SU-DHL-6 (cell line): ENCODE measurements at regions not wholly inside any gene's neighbourhood (a gene's known extent, or its start where the extent isn't known, plus 50 kb on each side); places are given as distances from the start of the nearest gene placed in this dataset.

Source experiments
- CTCF ChIP-seq: fragments of 200-600 bp; sonication (generic); IDR thresholded peaks from one replicate; pipeline ENCODE4 v1.5.1; 2017; ENCODE audit warnings: antibody characterized with exemption, mild to moderate bottlenecking, low read length, moderate library complexity; ENCODE audit not compliant: insufficient read depth, poor library complexity, severe bottlenecking
- EZH2phosphoT487 ChIP-seq: fragments of 200-600 bp; sonication (generic), shearing (Covaris generic); conservative IDR thresholded peaks from 2 replicates; pipeline ENCODE4 v1.6.1; 2018; ENCODE audit warnings: mild to moderate bottlenecking, antibody characterized with exemption, low read length, moderate library complexity, mixed read lengths

GRCh38 chr5:116738239-116738614, 163.6 kb upstream of the SEMA6A start:
- no peak for TF ChIP-seq CTCF
- no peak for TF ChIP-seq EZH2phosphoT487
